HFFc6 (cell line): ENCODE measurements at regions not wholly inside any gene's neighbourhood (a gene's known extent, or its start where the extent isn't known, plus 50 kb on each side); places are given as distances from the start of the nearest gene placed in this dataset.

Experiments used
- DNase-seq: peaks from one replicate; pipeline ENCODE4 v3.0.0-alpha.2; 2018
- H3K27ac Mint-ChIP-seq: 2 replicates; pipeline ENCODE4 v1.8.0; 2020; ENCODE audit warnings: mild to moderate bottlenecking, mixed read lengths
- H3K27me3 Mint-ChIP-seq: 2 replicates; pipeline ENCODE4 v1.8.0; 2021; ENCODE audit warnings: mild to moderate bottlenecking, moderate library complexity, mixed read lengths; ENCODE audit not compliant: insufficient read depth
- H3K36me3 Mint-ChIP-seq: 2 replicates; pipeline ENCODE4 v1.8.0; 2021; ENCODE audit warnings: low read depth, mixed read lengths
- H3K4me1 Mint-ChIP-seq: 2 replicates; pipeline ENCODE4 v1.8.0; 2020; ENCODE audit warnings: low read depth, mixed read lengths
- H3K4me3 Mint-ChIP-seq: 2 replicates; pipeline ENCODE4 v1.8.0; 2020; ENCODE audit warnings: mild to moderate bottlenecking, moderate library complexity, mixed read lengths
- H3K9me3 Mint-ChIP-seq: 2 replicates; pipeline ENCODE4 v1.8.0; 2020; ENCODE audit warnings: mild to moderate bottlenecking, mixed read lengths
- TF ChIP-seq, protein P1 (sequence below): fragments of 200-600 bp; sonication (generic); IDR thresholded peaks from 2 replicates; pipeline ENCODE4 v1.5.0; 2021; ENCODE audit warnings: antibody characterized with exemption, mild to moderate bottlenecking

DNA sequence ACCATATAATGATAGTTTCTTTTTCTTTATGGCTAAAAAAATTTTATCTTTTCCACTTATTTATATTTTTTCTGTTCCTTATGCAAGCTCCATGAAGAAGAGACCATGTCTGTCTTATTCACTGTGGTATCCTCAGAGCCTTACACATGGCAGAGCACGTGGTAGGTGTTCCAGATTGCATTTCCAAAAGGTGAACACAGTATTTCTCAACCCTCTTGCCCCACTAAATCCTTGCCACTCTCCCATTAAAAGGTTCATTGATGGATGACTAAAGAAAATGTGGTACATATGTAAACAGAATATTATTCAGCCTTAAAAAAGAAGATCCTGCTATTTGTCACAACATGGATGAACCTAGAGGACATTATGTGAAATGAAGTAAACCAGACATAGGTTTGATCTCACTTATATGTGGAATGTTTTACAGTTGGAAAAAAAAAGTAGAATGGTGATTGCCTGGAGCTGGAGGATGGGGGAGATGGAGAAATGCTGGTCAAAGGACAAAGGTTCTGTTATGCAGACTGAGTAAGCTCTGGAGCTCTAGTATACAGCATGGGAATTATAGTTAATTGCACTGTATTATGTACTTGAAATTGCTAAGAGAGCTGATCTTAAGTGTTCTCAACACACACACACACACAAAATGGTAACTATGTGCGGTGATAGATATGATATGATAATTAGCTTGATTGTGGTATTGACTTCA, 266.7 kb downstream of the CNTN3 start:
- Mint-ChIP-seq H3K27ac (no peak overlapping the region), H3K4me1 (no peaks in the 10 kb centered on the region; the same call in 1 of the 2 replicates), H3K4me3 (no peak overlapping the region), H3K9me3 (no peaks in the 10 kb centered on the region), H3K27me3 (no peaks in the 10 kb centered on the region; the same call in none of the 2 replicates), H3K36me3 (peaks cover 10% of the 10 kb centered on the region; the same call in 1 of the 2 replicates)
- TF ChIP-seq, protein P1, sequence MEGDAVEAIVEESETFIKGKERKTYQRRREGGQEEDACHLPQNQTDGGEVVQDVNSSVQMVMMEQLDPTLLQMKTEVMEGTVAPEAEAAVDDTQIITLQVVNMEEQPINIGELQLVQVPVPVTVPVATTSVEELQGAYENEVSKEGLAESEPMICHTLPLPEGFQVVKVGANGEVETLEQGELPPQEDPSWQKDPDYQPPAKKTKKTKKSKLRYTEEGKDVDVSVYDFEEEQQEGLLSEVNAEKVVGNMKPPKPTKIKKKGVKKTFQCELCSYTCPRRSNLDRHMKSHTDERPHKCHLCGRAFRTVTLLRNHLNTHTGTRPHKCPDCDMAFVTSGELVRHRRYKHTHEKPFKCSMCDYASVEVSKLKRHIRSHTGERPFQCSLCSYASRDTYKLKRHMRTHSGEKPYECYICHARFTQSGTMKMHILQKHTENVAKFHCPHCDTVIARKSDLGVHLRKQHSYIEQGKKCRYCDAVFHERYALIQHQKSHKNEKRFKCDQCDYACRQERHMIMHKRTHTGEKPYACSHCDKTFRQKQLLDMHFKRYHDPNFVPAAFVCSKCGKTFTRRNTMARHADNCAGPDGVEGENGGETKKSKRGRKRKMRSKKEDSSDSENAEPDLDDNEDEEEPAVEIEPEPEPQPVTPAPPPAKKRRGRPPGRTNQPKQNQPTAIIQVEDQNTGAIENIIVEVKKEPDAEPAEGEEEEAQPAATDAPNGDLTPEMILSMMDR: no peak
- DNase-seq: no peak

DNA sequence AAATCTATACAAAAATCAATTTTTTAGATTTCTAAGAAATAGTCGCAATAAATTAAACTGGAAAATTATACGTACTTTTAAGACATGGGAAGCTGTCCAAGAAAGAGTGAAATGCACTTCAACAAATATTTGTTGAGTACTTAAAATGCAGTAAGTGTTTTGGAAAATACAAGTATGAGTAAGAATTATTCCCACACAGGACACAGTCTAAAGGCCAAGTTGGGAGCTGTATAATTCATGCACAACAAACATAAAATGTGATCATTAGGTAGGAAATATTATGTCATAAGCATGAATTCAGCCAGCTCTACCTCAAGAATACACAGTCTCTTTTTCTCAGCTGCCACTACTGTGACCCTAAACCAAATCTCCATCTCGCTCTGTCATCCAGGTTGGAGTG, 267.6 kb downstream of the CNTN3 start:
- Mint-ChIP-seq H3K27me3 (no peaks in the 10 kb centered on the region; the same call in none of the 2 replicates), H3K27ac (no peak overlapping the region), H3K4me3 (no peak overlapping the region), H3K4me1 (no peaks in the 10 kb centered on the region; the same call in 1 of the 2 replicates), H3K36me3 (peaks cover 10% of the 10 kb centered on the region; the same call in 1 of the 2 replicates), H3K9me3 (no peaks in the 10 kb centered on the region)
- no peak for DNase-seq
- TF ChIP-seq, protein P1: no peak

DNA sequence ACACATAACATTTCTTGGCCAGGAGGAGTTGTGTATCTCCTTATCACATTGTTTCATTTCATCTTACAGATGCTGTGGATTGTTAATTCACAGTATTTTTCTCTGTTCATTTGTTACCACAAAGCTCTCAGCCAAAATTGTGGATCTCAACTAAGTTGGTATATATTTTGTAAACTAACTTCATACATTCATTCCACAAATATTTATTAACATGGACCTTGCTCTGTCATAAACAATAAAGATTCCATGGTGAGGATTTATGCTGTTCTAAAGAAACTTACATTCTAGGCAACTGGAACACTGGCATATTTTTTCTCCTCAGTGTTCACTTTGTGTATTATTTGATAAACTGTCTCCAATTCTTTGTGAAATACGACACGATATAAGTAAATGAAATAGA, 268.8 kb downstream of the CNTN3 start:
- TF ChIP-seq, protein P1: no peak
- Mint-ChIP-seq H3K36me3 (peaks cover 10% of the 10 kb centered on the region; the same call in 1 of the 2 replicates), H3K9me3 (no peaks in the 10 kb centered on the region), H3K4me3 (no peak overlapping the region), H3K27me3 (no peaks in the 10 kb centered on the region; the same call in none of the 2 replicates), H3K4me1 (no peaks in the 10 kb centered on the region), H3K27ac (no peak overlapping the region)
- DNase-seq: no peak

DNA sequence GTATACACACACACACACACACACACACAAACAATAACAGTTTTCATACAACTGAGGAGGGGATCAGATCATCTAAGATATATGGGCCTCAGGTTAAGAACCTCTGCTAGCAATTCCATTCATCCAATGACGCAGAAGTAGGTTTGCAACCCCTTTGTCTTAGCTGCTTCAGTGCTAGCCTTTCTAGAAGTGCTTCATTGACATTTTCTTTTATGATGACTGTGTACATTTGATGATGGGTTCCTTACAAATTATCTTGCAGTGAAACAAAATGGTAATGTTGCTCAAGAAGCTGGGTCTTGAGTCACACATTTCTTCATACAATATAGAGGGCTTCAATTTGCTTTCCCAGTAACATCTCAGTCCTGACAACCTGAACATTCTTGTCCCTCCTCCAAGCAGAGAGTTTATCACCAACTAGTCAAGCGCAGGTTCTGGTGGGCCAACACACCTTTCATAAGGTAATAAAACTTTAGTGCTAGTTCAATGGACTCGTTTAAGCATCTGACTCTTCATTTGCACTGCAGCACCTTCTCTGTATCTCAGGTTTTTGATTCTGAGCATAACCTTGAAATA, 269.5 kb downstream of the CNTN3 start:
- H3K36me3 Mint-ChIP-seq: peaks cover 10% of the 10 kb centered on the region; the same call in 1 of the 2 replicates
- TF ChIP-seq, protein P1: no peak
- DNase-seq: no peak
- H3K27ac Mint-ChIP-seq: no peak overlapping the region
- H3K4me1 Mint-ChIP-seq: no peaks in the 10 kb centered on the region
- no peaks in the 10 kb centered on the region; the same call in none of the 2 replicates for H3K27me3 Mint-ChIP-seq
- no peak overlapping the region for H3K4me3 Mint-ChIP-seq
- H3K9me3 Mint-ChIP-seq: no peaks in the 10 kb centered on the region

DNA sequence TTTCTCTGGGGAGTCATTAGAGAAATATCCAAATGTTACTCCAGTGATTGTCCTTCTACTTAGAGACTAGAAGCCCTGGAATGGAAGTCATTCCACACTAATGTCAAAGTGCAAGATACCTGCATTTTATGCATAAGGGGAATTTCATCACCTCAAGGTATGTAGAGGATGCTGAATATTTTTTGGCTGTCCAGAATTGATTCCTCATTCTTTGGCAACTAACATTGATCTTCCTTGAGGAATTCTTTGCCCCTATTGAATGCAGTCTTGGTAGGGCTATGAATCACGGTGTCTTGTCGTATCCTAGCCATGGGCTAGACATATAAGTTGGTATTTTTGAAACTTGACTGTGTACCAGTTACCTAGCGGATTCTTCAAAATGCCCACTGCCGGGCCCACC, 271.1 kb downstream of the CNTN3 start:
- Mint-ChIP-seq H3K27ac (no peak overlapping the region), H3K4me1 (no peaks in the 10 kb centered on the region), H3K36me3 (peaks cover 8% of the 10 kb centered on the region; the same call in 1 of the 2 replicates), H3K4me3 (no peak overlapping the region), H3K9me3 (no peaks in the 10 kb centered on the region), H3K27me3 (no peaks in the 10 kb centered on the region; the same call in none of the 2 replicates)
- no peak for DNase-seq
- TF ChIP-seq, protein P1: no peak
